HL-60 (cell line): ENCODE measurements at regions not wholly inside any gene's neighbourhood (a gene's known extent, or its start where the extent isn't known, plus 50 kb on each side); places are given as distances from the start of the nearest gene placed in this dataset.

ENCODE experiments used
- CTCF ChIP-seq: IDR thresholded peaks from one replicate; pipeline ENCODE4 v1.5.1; 2011; ENCODE audit warnings: low read length, control low read depth, inconsistent platforms; ENCODE audit not compliant: insufficient read depth
- GABPA ChIP-seq: IDR thresholded peaks from 2 replicates; pipeline ENCODE4 v1.6.1; 2012; ENCODE audit warnings: low read depth
- POLR2AphosphoS5 ChIP-seq: IDR thresholded peaks from 2 replicates; pipeline ENCODE4 v1.6.1; 2012; ENCODE audit warnings: low read depth
- REST ChIP-seq: IDR thresholded peaks from 2 replicates; pipeline ENCODE4 v1.6.1; 2012; ENCODE audit warnings: low read depth; ENCODE audit not compliant: insufficient replicate concordance
- SPI1 ChIP-seq: IDR thresholded peaks from 2 replicates; pipeline ENCODE4 v1.6.1; 2012; ENCODE audit warnings: low read depth, mild to moderate bottlenecking, borderline replicate concordance

GRCh38 chr20:50244352-50245149 lies 53.9 kb downstream of the CEBPB start:
- no peak for TF ChIP-seq CTCF
- TF ChIP-seq POLR2AphosphoS5: no peak
- TF ChIP-seq REST: no peak
- TF ChIP-seq GABPA: no peak
- TF ChIP-seq SPI1: no peak
